ENCODE measurements at regions not wholly inside any gene's neighbourhood (a gene's known extent, or its start where the extent isn't known, plus 50 kb on each side); places are given as distances from the start of the nearest gene placed in this dataset.

DNA sequence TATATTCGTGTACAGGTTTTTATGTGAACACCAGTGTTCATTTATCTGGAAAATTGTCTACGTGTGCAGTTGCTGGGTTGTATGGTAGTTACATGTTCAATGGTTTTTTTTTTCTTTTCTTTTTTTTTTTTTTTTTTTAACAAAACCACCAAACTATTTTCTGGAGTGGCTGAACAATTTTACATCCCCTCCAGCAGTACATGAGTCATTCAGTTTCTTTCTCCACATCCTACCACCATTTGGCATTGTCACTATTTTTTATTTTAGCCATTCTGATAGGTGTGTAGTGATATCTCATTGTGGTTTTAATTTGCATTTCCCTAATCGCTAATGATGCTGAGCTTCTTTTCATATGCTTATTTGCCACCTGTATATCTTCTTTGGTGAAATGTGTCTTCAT, 256.3 kb upstream of the EOMES start:
- Histone ChIP-seq H3K9me3 (replicated peaks in 1 of 3) (no peaks in the 10 kb centered on the region), H3K36me3 (replicated peaks in 1 of 2) (no peaks in the 10 kb centered on the region), H3K27ac (no peak overlapping the region), H3K4me3 (no peak overlapping the region), H3K27me3 (no peaks in the 10 kb centered on the region), H3K4me1 (replicated peaks in 1 of 2) (no peaks in the 10 kb centered on the region)
- TF ChIP-seq CTCF (IDR thresholded peaks at IDR 0.05) (no peak), POLR2A (IDR thresholded peaks at IDR 0.05) (no peak)
- 64 to 81% (median 73%) methylated on average over 3 of the region's 3 CpGs for WGBS, 4 donors
- intact Hi-C loops (cut with DNase I) = no loop called here
- DNase-seq = no peak

DNA sequence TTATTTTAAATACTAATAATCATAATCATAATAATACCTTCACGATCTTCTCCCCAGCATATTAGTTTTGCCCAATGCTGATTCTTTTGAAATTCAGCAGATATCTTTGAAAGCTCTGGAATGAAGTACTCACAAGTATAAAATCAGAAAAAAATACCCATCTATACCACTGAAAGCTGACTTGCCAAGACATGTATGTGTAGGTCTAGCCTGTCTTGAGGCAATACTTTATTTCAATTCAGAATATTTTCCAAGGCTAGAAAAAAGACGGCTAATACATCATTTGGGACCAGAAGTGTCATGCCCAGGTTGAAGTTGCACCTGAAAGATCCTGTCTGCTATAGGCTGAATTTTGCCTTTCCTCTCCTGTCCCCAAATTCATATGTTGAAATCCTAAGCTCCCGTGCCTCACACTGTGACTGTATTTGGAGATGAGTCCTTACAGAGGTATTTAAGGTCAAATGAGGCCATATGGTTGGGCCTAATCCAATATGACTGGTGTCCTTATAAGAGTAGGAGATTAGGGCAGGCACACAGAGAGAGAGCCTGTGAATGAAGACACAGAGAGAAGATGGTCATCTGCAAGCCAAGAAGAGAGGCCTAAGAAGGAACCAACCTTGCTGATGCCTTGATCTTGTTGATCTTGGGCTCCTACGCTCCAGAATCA, 255.9 kb upstream of the CMC1 start:
- no peak overlapping the region for H3K4me3 ChIP-seq
- TF ChIP-seq POLR2A (IDR thresholded peaks at IDR 0.05) (no peak), CTCF (IDR thresholded peaks at IDR 0.05) (no peak)
- intact Hi-C loops (cut with DNase I) = no loop called here
- H3K27ac ChIP-seq = no peak overlapping the region
- DNase-seq = no peak
- H3K4me1 ChIP-seq (replicated peaks in 1 of 2) = no peaks in the 10 kb centered on the region
- H3K9me3 ChIP-seq (replicated peaks in 1 of 3) = no peaks in the 10 kb centered on the region
- H3K36me3 ChIP-seq (replicated peaks in 1 of 2) = no peaks in the 10 kb centered on the region
- WGBS, 4 donors = 73 to 84% (median 76%) methylated on average over 4 of the region's 4 CpGs
- no peaks in the 10 kb centered on the region for H3K27me3 ChIP-seq

- Histone ChIP-seq H3K9me3 (replicated peaks in 1 of 3) (no peaks in the 10 kb centered on the region), H3K4me1 (replicated peaks in 1 of 2) (no peaks in the 10 kb centered on the region), H3K27me3 (no peaks in the 10 kb centered on the region), H3K4me3 (no peak overlapping the region), H3K27ac (no peak overlapping the region), H3K36me3 (replicated peaks in 1 of 2) (no peaks in the 10 kb centered on the region)
- WGBS, 4 donors = 73 to 84% (median 78%) methylated on average over 6 of the region's 6 CpGs
- TF ChIP-seq POLR2A (IDR thresholded peaks at IDR 0.05) (no peak), CTCF (IDR thresholded peaks at IDR 0.05) (no peak)
- DNase-seq = no peak
- intact Hi-C loops (cut with DNase I) = no loop called here
Measured at GRCh38 chr3:27986234-27986879, 255.1 kb upstream of the CMC1 start.

- Histone ChIP-seq H3K4me3 (no peak overlapping the region), H3K27ac (no peak overlapping the region), H3K4me1 (replicated peaks in 1 of 2) (no peaks in the 10 kb centered on the region), H3K27me3 (no peaks in the 10 kb centered on the region), H3K36me3 (replicated peaks in 1 of 2) (no peaks in the 10 kb centered on the region), H3K9me3 (replicated peaks in 1 of 3) (no peaks in the 10 kb centered on the region)
- TF ChIP-seq CTCF (IDR thresholded peaks at IDR 0.05) = no peak
- no peak for TF ChIP-seq POLR2A (IDR thresholded peaks at IDR 0.05)
- no peak for DNase-seq
- intact Hi-C loops (cut with DNase I) = no loop called here
Measured at GRCh38 chr3:27990324-27990723, 251.1 kb upstream of the CMC1 start.

All from adrenal gland (tissue), 9 donors.